DND-41 (cell line): ENCODE measurements at regions not wholly inside any gene's neighbourhood (a gene's known extent, or its start where the extent isn't known, plus 50 kb on each side); places are given as distances from the start of the nearest gene placed in this dataset.

Source experiments
- EZH2 ChIP-seq: IDR thresholded peaks from 3 replicates; pipeline ENCODE4 v1.6.1; 2012; ENCODE audit warnings: borderline replicate concordance, low read depth, mild to moderate bottlenecking, moderate library complexity, low read length, inconsistent platforms; ENCODE audit not compliant: severe bottlenecking
- TF ChIP-seq, protein P1 (sequence below): IDR thresholded peaks from 2 replicates; pipeline ENCODE4 v1.5.1; 2012; ENCODE audit warnings: borderline replicate concordance, low read length, moderate library complexity, mild to moderate bottlenecking; ENCODE audit not compliant: poor library complexity, severe bottlenecking; ENCODE audit errors: extremely low read depth

DNA sequence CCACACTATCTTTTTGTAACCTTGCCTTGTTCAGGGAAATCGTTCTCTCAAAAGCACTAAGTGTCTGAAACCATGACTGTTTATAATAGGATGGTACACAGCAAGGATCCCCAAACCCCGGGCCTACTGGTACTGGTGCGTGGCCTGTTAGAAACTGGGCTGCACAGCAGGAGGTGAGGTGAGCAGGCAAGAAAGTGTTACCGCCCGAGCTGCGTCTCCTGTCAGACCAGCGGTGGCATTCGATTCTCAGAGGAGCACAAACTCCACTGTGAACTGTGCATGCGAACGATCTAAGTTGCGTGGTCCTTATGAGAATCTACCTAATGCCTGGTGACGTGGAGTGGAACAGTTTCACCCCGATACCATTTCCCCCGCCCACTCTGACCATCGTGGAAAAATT is 81.8 kb upstream of the KCNJ3 start:
- TF ChIP-seq, protein P1, sequence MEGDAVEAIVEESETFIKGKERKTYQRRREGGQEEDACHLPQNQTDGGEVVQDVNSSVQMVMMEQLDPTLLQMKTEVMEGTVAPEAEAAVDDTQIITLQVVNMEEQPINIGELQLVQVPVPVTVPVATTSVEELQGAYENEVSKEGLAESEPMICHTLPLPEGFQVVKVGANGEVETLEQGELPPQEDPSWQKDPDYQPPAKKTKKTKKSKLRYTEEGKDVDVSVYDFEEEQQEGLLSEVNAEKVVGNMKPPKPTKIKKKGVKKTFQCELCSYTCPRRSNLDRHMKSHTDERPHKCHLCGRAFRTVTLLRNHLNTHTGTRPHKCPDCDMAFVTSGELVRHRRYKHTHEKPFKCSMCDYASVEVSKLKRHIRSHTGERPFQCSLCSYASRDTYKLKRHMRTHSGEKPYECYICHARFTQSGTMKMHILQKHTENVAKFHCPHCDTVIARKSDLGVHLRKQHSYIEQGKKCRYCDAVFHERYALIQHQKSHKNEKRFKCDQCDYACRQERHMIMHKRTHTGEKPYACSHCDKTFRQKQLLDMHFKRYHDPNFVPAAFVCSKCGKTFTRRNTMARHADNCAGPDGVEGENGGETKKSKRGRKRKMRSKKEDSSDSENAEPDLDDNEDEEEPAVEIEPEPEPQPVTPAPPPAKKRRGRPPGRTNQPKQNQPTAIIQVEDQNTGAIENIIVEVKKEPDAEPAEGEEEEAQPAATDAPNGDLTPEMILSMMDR: no peak
- TF ChIP-seq EZH2: no peak
